Liver (tissue), 3 donors: ENCODE measurements at regions not wholly inside any gene's neighbourhood (a gene's known extent, or its start where the extent isn't known, plus 50 kb on each side); places are given as distances from the start of the nearest gene placed in this dataset.

Source experiments
- ATF3 ChIP-seq: IDR thresholded peaks from 2 replicates; pipeline ENCODE4 v1.6.1; 2016; ENCODE audit warnings: antibody characterized with exemption
- GABPA ChIP-seq, 2 donors: IDR thresholded peaks in 1 of 2; conservative IDR thresholded peaks in 1 of 2; 2 replicates each; pipeline ENCODE4 v1.6.1; 2016; ENCODE audit warnings: antibody characterized with exemption in 2 of 2, mild to moderate bottlenecking in 1 of 2, moderate library complexity in 1 of 2
- HNF4G ChIP-seq: IDR thresholded peaks from 2 replicates; pipeline ENCODE4 v1.6.1; 2016; ENCODE audit warnings: antibody characterized with exemption
- RAD21 ChIP-seq, 2 donors: IDR thresholded peaks; 2 replicates each; pipeline ENCODE4 v1.6.1; 2016; ENCODE audit warnings: antibody characterized with exemption in 2 of 2, mild to moderate bottlenecking in 2 of 2
- REST ChIP-seq: IDR thresholded peaks from 2 replicates; pipeline ENCODE4 v1.6.1; 2016; ENCODE audit warnings: antibody characterized with exemption, mild to moderate bottlenecking
- RXRA ChIP-seq, 2 donors: IDR thresholded peaks; 2 replicates each; pipeline ENCODE4 v1.6.1; 2017 to 2018; ENCODE audit warnings: antibody characterized with exemption in 2 of 2, mild to moderate bottlenecking in 1 of 2
- TAF1 ChIP-seq: conservative IDR thresholded peaks from 2 replicates; pipeline ENCODE4 v1.6.1; 2016; ENCODE audit warnings: antibody characterized with exemption, mild to moderate bottlenecking
- TF ChIP-seq, protein P1 (sequence below): fragments of 150-350 bp; IDR thresholded peaks from 2 replicates; pipeline ENCODE4 v1.5.1; 2017; ENCODE audit warnings: improper control_type of control experiment, low read depth, low read length; ENCODE audit not compliant: missing input control
- TF ChIP-seq, protein P2 (sequence below): IDR thresholded peaks from 2 replicates; pipeline ENCODE4 v1.6.1; 2016; ENCODE audit warnings: antibody characterized with exemption
- donor health status: healthy.
- donor health status: healthy.

- TF ChIP-seq, protein P1, sequence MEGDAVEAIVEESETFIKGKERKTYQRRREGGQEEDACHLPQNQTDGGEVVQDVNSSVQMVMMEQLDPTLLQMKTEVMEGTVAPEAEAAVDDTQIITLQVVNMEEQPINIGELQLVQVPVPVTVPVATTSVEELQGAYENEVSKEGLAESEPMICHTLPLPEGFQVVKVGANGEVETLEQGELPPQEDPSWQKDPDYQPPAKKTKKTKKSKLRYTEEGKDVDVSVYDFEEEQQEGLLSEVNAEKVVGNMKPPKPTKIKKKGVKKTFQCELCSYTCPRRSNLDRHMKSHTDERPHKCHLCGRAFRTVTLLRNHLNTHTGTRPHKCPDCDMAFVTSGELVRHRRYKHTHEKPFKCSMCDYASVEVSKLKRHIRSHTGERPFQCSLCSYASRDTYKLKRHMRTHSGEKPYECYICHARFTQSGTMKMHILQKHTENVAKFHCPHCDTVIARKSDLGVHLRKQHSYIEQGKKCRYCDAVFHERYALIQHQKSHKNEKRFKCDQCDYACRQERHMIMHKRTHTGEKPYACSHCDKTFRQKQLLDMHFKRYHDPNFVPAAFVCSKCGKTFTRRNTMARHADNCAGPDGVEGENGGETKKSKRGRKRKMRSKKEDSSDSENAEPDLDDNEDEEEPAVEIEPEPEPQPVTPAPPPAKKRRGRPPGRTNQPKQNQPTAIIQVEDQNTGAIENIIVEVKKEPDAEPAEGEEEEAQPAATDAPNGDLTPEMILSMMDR, result no peak
- TF ChIP-seq, protein P2, sequence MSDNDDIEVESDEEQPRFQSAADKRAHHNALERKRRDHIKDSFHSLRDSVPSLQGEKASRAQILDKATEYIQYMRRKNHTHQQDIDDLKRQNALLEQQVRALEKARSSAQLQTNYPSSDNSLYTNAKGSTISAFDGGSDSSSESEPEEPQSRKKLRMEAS, result no peak
- no peak for TF ChIP-seq HNF4G
- TF ChIP-seq TAF1, result no peak
- TF ChIP-seq GABPA (IDR thresholded peaks at IDR 0.05 in 1 of 2, conservative IDR thresholded peaks at IDR 0.05 in 1 of 2), result no peak
- no peak for TF ChIP-seq RAD21 (IDR thresholded peaks at IDR 0.05)
- TF ChIP-seq REST, result no peak
- no peak for TF ChIP-seq ATF3
- TF ChIP-seq RXRA (IDR thresholded peaks at IDR 0.05), result no peak
Measured at GRCh38 chr22:23511627-23512347, 68.3 kb downstream of the IGLL1 start.
